ENCODE measurements at regions not wholly inside any gene's neighbourhood (a gene's known extent, or its start where the extent isn't known, plus 50 kb on each side); places are given as distances from the start of the nearest gene placed in this dataset.
"Not testable (repeated sequence)": the region's sequence is repeated elsewhere in the genome, so short reads cannot be mapped to it uniquely, and the experiment has no call there.

DNA sequence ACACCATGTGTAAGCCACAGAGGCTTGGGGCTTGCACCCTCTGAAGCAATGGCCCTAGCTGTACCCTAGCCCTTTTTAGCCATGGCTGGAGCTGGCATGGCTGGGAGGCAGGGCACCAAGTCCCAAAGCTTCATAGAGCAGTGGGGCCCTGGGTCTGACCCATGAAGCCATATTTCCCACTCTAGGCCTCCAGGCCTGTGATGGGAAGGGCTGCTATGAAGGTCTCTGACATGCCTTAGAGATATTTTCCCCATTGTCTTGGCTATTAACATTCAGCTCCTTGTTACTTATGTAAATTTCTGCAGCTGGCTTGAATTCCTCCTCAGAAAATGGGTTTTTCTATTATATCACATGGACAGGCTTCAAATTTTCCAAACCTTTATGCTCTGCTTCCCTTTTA, 68.8 kb upstream of the PPP1R12A start:
- H3K27ac ChIP-seq; DNase-seq (ENCODE audit: low read depth in 1 of 2, low spot score in 2 of 2); H3K9me3 ChIP-seq (replicated peaks): not testable (repeated sequence)

DNA sequence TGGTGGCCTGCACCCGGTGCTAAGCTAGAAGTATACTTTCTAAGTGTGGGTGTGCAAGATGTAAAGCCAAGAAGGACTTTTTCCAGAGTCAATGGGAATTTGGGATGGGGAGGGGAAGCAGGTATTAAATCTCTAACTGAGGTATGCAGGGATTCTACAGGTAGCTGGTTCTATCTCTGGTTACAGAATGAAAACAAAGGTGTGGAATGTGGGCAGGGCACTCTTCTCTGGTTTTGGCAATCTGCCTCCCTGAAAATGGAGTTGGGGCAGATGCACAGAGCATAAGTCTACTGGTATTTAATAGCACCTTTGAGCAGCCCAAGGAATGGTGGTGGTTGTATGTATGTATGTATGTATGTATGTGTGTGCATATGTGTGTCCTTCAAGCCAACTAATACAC, 66.7 kb upstream of the PPP1R12A start:
- no peaks in the 10 kb centered on the region for H3K27me3 ChIP-seq (replicated peaks)
- no peak overlapping the region for H3K4me3 ChIP-seq
- no peaks in the 10 kb centered on the region for H3K36me3 ChIP-seq
- no peak for DNase-seq (ENCODE audit: low read depth in 1 of 2, low spot score in 2 of 2)
- H3K27ac ChIP-seq, result no peak overlapping the region
- no peaks in the 10 kb centered on the region for H3K4me1 ChIP-seq (replicated peaks)
- no peaks in the 10 kb centered on the region for H3K9me3 ChIP-seq (replicated peaks)

More for the DNA sequence above, 68.8 kb upstream of the PPP1R12A start:
- H3K4me3 ChIP-seq; H3K4me1 ChIP-seq (replicated peaks); H3K36me3 ChIP-seq; H3K27me3 ChIP-seq (replicated peaks): not testable (repeated sequence)

- no peak overlapping the region for H3K4me3 ChIP-seq
- no peak overlapping the region for H3K27ac ChIP-seq
- H3K4me1 ChIP-seq (replicated peaks), result no peaks in the 10 kb centered on the region
- no peaks in the 10 kb centered on the region for H3K27me3 ChIP-seq (replicated peaks)
- no peaks in the 10 kb centered on the region for H3K9me3 ChIP-seq (replicated peaks)
- no peak for DNase-seq (ENCODE audit: low read depth in 1 of 2, low spot score in 2 of 2)
- no peaks in the 10 kb centered on the region for H3K36me3 ChIP-seq
These were observed 65.9 kb upstream of the PPP1R12A start for GRCh38 chr12:80000831-80001230.

- Histone ChIP-seq H3K36me3 (no peaks in the 10 kb centered on the region), H3K9me3 (replicated peaks) (no peaks in the 10 kb centered on the region), H3K27me3 (replicated peaks) (no peaks in the 10 kb centered on the region), H3K4me1 (replicated peaks) (no peaks in the 10 kb centered on the region), H3K27ac (no peak overlapping the region), H3K4me3 (no peak overlapping the region)
- no peak for DNase-seq (ENCODE audit: low read depth in 1 of 2, low spot score in 2 of 2)
These were observed 63.7 kb upstream of the PPP1R12A start for GRCh38 chr12:79998554-79998953.

- Histone ChIP-seq H3K27me3 (replicated peaks) (no peaks in the 10 kb centered on the region), H3K4me3 (no peak overlapping the region), H3K36me3 (no peaks in the 10 kb centered on the region), H3K4me1 (replicated peaks) (no peaks in the 10 kb centered on the region), H3K27ac (no peak overlapping the region), H3K9me3 (replicated peaks) (no peaks in the 10 kb centered on the region)
- no peak for DNase-seq (ENCODE audit: low read depth in 1 of 2, low spot score in 2 of 2)
These were observed 62.3 kb upstream of the PPP1R12A start for GRCh38 chr12:79997096-79997791.

- not testable (repeated sequence) for DNase-seq (ENCODE audit: low read depth in 1 of 2, low spot score in 2 of 2); H3K36me3 ChIP-seq; H3K9me3 ChIP-seq (replicated peaks); H3K4me3 ChIP-seq; H3K27ac ChIP-seq; H3K27me3 ChIP-seq (replicated peaks); H3K4me1 ChIP-seq (replicated peaks)
These were observed 60.6 kb upstream of the PPP1R12A start for GRCh38 chr12:79995385-79996084.

DNA sequence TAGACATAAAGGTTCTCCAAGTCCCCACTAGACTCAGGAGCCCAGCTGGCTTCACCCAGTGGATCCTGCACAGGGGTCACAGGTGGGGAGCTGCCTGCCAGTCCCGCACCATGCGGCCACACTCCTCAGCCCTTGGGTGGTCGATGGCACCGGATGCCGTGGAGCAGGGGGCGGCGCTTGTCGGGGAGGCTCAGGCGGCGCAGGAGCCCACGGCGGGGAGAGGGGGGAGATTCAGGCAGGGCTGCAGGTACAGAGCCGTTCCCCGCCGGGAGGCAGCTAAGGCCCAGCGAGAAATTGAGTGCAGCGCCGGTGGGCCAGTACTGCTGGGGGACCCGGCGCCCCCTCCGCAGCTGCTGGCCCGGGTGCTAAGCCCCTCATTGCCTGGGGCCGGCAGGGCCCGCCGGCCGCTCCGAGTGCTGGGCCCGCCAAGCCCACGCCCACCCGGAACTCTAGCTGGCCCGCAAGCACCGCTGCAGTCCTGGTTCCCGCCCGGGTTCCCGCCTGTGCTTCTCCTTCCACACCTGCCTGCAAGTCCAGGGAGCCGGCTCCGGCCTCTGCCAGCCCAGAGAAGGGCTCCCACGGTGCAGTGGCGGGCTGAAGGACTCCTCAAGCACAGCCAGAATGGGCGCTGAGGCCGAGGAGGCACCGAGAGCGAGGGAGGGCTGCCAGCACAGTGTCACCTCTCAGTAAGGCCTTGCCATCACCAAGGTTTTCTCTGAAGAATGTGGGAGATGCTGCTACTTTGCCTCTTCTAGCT, 58.4 kb upstream of the PPP1R12A start:
- Histone ChIP-seq H3K9me3 (replicated peaks) (no peaks in the 10 kb centered on the region), H3K27ac (no peak overlapping the region), H3K36me3 (no peaks in the 10 kb centered on the region), H3K27me3 (replicated peaks) (no peaks in the 10 kb centered on the region), H3K4me3 (no peak overlapping the region), H3K4me1 (replicated peaks) (peaks cover 24% of the 10 kb centered on the region)
- no peak for DNase-seq (ENCODE audit: low read depth in 1 of 2, low spot score in 2 of 2)

GRCh38 chr12:79991586-79991985, 56.7 kb upstream of the PPP1R12A start:
- H3K9me3 ChIP-seq (replicated peaks), result no peaks in the 10 kb centered on the region
- H3K4me3 ChIP-seq, result no peak overlapping the region
- no peaks in the 10 kb centered on the region for H3K27me3 ChIP-seq (replicated peaks)
- peaks cover 32% of the 10 kb centered on the region for H3K4me1 ChIP-seq (replicated peaks)
- DNase-seq (ENCODE audit: low read depth in 1 of 2, low spot score in 2 of 2), result no peak
- no peak overlapping the region for H3K27ac ChIP-seq
- H3K36me3 ChIP-seq, result no peaks in the 10 kb centered on the region

GRCh38 chr12:79990509-79991338, 55.8 kb upstream of the PPP1R12A start:
- H3K27ac ChIP-seq; H3K36me3 ChIP-seq; H3K4me3 ChIP-seq; H3K9me3 ChIP-seq (replicated peaks); H3K27me3 ChIP-seq (replicated peaks); DNase-seq (ENCODE audit: low read depth in 1 of 2, low spot score in 2 of 2): not testable (repeated sequence)
- H3K4me1 ChIP-seq (replicated peaks), result peaks cover 32% of the 10 kb centered on the region

GRCh38 chr12:79988368-79988767, 53.5 kb upstream of the PPP1R12A start:
- no peak overlapping the region for H3K4me3 ChIP-seq
- H3K27ac ChIP-seq, result peak overlapping the region; percentile 27; the same call in 1 of the 2 replicates
- peaks cover 46% of the 10 kb centered on the region for H3K4me1 ChIP-seq (replicated peaks)
- no peaks in the 10 kb centered on the region for H3K9me3 ChIP-seq (replicated peaks)
- no peaks in the 10 kb centered on the region for H3K36me3 ChIP-seq
- no peaks in the 10 kb centered on the region for H3K27me3 ChIP-seq (replicated peaks)
- DNase-seq (ENCODE audit: low read depth in 1 of 2, low spot score in 2 of 2), result peak in 1 of 2 experiments; percentile 55

DNA sequence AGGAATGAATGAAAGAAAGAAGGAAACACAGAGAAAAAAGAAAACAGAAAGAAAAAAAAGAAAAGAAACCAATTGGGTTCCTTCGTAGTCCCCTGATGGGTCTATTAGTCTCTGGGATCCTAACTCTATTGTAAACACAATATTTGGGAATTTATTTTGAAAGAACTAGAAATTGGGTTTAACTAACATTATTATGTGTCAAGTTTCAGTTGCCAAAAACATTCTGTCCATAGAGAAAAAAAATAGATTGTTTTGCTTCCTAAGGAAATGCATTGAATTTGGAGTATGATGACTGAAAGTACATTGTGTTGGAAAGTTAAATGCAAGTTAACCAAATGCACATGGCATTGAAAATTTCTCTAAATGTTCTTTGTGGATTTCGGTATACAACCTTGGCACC, 52.8 kb upstream of the PPP1R12A start:
- Histone ChIP-seq H3K4me1 (replicated peaks) (peaks cover 51% of the 10 kb centered on the region), H3K27ac (peak overlapping the region; percentile 27; the same call in 1 of the 2 replicates), H3K27me3 (replicated peaks) (no peaks in the 10 kb centered on the region), H3K9me3 (replicated peaks) (no peaks in the 10 kb centered on the region), H3K4me3 (no peak overlapping the region), H3K36me3 (no peaks in the 10 kb centered on the region)
- no peak for DNase-seq (ENCODE audit: low read depth in 1 of 2, low spot score in 2 of 2)
